Activated T-cell treated with anti-CD3 and anti-CD28 coated beads, Interleukin-2, amount 50 U/mL, for 48 hours (primary cell): ENCODE measurements at regions not wholly inside any gene's neighbourhood (a gene's known extent, or its start where the extent isn't known, plus 50 kb on each side); places are given as distances from the start of the nearest gene placed in this dataset.
"Not testable (repeated sequence)": the region's sequence is repeated elsewhere in the genome, so short reads cannot be mapped to it uniquely, and the experiment has no call there.

Experiments used
- DNase-seq, 2 experiments: peaks; one replicate each; pipeline ENCODE4 v3.0.0-alpha.2; 2020

DNA sequence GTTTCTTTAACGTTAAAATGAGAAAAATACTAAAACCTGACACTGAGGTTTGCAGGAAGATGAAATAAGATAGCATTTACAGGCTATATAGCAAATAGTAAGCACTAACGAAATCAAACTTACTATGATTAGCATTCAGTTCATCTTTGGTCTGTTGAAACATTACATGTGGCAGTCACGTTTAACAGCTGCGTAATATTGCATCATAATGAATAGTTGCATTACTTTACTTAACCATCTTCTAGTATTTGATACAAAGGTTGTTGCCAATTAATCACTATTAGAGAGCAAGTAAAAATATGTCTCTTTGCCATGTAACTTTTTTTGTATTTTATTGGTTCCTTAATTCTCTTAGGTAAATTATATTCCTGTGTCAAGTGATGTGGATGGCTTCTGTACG is 131.8 kb upstream of the GHITM start:
- no peak for DNase-seq

- DNase-seq = peak; percentile 48 to 57
Measured at GRCh38 chr10:84008878-84009277, 130.4 kb upstream of the GHITM start.

GRCh38 chr10:84012431-84012830 is 126.9 kb upstream of the GHITM start:
- DNase-seq = no peak

- no peak for DNase-seq
Measured at GRCh38 chr10:84012831-84013458, 126.4 kb upstream of the GHITM start.

DNA sequence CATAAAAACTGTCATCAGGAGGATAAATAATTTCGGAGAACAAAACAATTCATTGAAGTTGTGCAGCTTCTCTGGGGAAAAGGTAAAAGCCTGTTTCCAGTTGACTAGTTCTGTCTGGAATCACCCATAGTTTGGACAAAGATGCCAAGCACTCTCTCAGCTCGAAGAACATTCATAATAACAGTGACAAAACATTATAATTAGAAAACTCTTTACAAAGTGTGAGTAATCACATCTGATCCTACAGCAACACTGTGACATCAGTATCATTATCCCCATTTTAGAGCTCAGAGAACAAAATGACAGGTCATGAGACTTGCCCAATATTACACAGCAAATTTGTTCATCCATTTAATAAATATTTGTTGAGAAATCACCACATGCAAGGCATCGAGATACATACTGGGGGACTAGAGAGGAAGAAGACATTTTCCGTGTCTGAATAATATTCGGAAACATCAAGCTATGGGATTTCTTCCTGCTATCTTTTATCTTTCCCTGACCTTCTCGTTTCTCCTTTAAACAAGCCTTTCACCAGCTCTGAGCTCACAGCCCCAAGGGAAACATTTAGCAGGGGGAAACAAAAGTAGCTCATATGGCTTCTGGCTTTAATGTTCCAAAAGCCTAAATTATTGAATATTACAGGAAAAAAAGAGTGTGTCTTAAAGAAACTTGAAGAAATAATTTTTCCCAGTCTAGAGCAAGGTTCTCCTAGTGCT is 123.3 kb upstream of the GHITM start:
- DNase-seq = no peak

DNA sequence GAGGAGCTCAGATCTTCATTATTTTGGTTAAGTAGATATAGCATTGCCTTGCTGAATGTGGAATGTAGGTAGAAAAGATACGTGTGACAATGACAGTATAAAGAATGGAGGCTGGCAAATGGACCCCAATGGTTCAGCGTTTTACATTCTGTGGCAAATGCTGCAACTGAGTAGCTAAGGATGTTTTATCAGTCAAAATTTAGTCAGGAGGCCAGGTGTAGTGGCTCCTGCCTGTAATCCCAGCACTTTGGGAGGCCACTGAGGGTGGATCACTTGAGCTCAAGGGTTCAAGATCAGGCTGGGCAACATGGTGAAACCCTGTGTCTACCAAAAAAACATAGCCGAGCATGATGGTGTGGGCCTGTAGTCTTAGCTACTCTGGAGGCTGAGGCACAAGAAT is 120.5 kb upstream of the GHITM start:
- no peak for DNase-seq

DNA sequence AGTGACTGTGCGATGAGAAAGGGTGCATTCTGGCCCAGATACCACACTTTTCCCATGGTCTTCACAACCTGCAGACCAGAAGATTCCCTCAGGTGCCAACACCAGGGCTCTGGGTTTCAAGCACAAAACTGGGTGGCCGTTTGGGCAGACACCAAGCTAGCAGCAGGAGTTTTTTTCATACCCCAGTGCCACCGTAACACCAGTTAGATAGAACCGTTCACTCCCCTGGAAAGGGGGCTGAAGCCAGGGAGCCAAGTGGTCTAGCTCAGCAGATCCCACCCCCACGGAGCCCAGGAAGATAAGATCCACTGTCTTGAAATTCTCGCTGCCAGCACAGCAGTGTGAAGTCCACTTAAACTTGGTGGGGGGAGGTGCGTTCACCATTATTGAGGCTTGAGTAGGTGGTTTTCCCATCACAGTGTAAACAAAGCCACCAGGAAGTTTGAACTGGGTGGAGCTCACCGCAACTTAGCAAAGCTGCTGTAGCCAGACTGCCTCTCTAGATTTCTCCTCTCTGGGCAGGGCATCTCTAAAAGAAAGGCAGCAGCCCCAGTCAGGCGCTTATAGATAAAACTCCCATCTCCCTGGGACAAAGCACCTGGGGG is 119.4 kb upstream of the GHITM start:
- not testable (repeated sequence) for DNase-seq

DNA sequence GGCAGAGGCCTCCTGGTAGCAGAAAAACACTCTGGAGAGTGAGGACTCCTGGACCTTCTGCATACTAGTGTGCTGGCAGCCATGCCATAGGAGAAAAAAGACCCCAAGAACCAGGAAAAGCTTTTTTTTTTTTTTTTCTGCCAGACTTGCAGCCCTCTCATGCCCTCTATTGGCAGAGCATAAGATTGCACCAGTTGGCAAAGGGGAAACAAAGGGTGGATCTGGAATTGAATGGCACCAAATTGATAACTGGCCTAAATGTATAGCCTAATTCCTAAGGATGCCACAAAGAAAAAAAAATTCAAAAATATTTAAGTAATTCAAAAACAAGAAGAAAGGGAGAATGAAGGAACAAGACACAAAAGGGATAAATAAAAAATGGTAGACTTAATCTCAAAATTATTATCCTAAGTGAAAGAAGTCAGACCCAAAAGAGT is 112.5 kb upstream of the GHITM start:
- peak; percentile 27 to 30 for DNase-seq

- DNase-seq = no peak
Measured at GRCh38 chr10:84029840-84030239, 109.5 kb upstream of the GHITM start.

DNA sequence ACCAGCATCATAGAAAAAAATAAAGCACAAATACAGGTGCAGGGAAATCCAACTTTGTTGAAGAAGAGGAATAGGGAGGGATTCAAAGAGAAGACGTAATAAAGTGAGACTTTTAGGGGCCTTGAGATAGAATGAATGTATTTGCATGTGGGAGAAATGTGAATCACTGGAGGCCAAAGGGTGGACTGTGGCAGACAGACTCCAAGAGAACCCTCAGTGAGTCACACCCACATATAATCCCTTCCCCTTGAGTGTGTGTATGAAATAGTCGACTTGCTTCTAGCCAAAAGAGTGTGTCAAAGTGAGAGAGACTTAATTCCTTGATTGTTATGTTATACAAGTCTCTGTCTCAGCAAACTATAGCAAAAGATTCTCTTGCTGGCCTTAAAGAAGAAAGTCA is 101.3 kb upstream of the GHITM start:
- DNase-seq = no peak

DNA sequence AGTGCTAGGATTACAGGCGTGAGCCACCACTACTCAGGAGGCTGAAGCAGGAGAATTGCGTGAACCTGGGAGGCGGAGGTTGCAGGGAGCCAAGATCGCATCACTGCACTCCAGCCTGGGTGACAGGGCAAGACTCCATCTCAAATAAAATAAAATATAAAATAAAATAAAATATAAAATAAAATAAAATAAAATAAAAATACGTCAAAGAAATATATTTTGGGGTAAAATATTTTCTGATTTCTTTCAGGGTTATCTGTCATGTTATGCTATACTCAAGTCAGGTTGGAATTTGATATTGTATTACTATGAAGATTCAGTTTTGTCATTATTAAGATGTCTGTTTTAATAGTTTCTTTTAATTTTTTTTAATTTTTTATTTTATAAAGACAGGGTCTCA is 99.4 kb upstream of the GHITM start:
- no peak for DNase-seq

- no peak for DNase-seq
Measured at GRCh38 chr10:84047258-84048010, 91.9 kb upstream of the GHITM start.

GRCh38 chr10:84049645-84050011 is 89.7 kb upstream of the GHITM start:
- DNase-seq = no peak

DNA sequence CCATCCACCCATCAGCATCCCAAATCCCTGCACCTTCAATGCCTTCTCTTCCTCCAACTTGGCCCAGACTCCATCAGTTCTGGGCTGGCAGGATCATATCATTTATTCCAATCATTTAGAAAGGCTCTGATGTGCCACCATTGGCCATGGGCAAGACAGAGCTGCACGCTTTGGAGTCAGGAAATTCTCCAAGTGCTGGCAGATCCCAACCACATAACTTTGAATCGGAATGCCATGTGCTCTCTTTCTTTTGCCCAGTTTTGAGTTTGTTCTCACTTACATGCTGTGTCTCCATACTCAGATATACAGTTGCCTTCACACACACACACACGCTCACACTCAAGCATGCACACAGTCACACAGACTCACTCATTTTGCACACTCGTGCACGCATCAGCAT is 85.7 kb upstream of the GHITM start:
- no peak for DNase-seq

- DNase-seq = no peak
Measured at GRCh38 chr10:84054743-84055142, 84.6 kb upstream of the GHITM start.

DNA sequence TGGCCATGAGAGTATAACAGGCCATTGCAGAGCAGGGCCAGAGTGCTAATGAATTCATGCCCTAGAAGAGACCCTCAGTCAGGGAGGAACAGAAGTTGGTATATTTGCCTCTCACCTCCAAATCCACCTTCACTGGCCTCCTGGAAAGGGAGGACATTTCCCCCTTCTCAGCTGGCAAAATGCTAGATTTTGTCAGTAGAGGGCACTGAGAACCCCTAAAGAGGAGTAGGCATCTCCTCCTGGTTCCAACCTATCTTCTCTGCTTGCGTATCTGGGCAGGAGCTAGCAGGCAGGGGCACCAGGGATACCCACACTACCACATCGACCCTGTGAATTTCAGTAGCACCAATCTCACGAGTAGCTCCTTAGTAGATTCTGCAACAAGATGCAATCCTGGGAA is 79.8 kb upstream of the GHITM start:
- no peak for DNase-seq

DNA sequence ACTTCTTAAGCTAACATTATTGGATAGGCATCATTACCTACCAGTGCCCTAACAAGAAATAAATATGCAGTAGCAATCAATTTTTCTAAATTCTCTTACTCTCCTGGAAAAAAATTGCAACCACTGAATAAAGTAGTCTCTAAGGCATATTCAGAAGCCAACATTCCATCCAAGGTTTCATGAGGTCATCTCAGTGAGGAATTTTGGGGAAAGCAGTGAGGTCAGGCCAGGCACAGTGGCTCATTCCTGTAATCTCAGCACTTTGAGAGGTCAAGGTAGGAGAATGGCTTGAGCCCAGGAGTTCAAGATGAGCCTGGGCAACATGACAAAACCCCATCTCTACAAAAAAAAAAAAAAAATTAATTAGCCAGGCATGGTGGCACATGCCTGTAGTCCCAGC is 75.9 kb upstream of the GHITM start:
- DNase-seq = no peak

GRCh38 chr10:84065804-84066601 is 73.3 kb upstream of the GHITM start:
- no peak for DNase-seq

GRCh38 chr10:84074521-84074920 is 64.8 kb upstream of the GHITM start:
- DNase-seq = no peak

DNA sequence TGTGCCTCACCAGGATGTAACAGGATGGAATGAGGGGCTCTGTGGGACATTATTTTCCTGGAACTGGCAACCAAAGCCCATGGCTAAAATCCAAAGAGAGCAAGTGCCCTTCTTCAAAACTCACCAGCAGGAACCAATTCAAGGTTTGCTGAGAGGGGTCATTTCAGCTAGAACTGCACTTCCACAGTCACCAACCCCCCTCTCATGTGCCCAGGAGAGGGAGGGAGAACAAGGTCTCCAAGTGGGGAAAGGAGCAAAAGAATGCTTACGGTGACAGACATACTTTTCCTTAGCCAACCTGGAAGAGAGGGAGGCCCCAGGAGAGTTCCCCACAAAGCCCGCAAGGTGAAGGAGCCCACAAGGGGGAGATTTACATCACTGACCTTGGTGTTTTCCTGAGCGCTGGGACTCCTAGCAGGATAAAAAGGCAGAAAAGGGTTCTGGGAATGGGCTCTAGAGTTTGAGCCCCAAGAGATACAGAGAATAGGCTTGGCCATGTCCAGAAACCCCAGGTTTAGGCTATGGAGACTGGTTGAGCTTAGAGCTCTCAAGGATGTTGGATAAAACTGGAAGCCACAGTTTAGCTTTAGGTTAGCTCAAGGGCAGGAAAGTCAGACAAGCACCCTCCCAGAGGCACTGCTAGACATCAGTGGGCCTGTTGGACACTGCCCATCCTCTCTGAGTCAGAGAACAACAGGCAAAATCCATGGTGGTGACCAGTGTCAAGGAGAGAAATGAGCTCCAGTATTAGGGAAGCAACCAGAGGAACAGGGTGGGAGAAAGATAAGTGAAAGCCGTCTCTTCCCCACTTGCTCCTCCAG is 63.9 kb upstream of the GHITM start:
- no peak for DNase-seq

GRCh38 chr10:84076047-84076388 is 63.3 kb upstream of the GHITM start:
- no peak for DNase-seq

GRCh38 chr10:84076540-84077195 is 62.6 kb upstream of the GHITM start:
- no peak for DNase-seq
